Stimulated activated naive B cell treated with anti-CD40 and anti-IgM and Interleukin-4, amounts not matched to agents 10 μg/mL and 1 μg/mL and 100 μg/mL, for 72 hours (primary cell): ENCODE measurements at regions not wholly inside any gene's neighbourhood (a gene's known extent, or its start where the extent isn't known, plus 50 kb on each side); places are given as distances from the start of the nearest gene placed in this dataset.

Source experiments
- ATAC-seq, 2 donors: fragments of 150-1000 bp; cut with Tn5 transposase; replicated peaks; 2 replicates each; pipeline ENCODE4 v1.10.0; 2021; ENCODE audit warnings: moderate library complexity in 1 of 2
- DNase-seq: peaks from one replicate; pipeline ENCODE4 v3.0.0; 2021
- H3K27ac Mint-ChIP-seq: one replicate; pipeline ENCODE4 v1.8.0; 2022; ENCODE audit warnings: mild to moderate bottlenecking, mixed read lengths
- H3K27me3 Mint-ChIP-seq, 2 donors: one replicate each; pipeline ENCODE4 v1.8.0; 2022; ENCODE audit warnings: mixed read lengths in 2 of 2
- H3K36me3 Mint-ChIP-seq, 2 donors: one replicate each; pipeline ENCODE4 v1.8.0; 2022; ENCODE audit warnings: mixed read lengths in 2 of 2, mild to moderate bottlenecking in 1 of 2
- H3K4me1 Mint-ChIP-seq, 2 donors: one replicate each; pipeline ENCODE4 v1.8.0; 2022; ENCODE audit warnings: mixed read lengths in 2 of 2, mild to moderate bottlenecking in 1 of 2
- H3K4me3 Mint-ChIP-seq, 2 donors: one replicate each; pipeline ENCODE4 v1.8.0; 2022; ENCODE audit warnings: mild to moderate bottlenecking in 2 of 2, mixed read lengths in 2 of 2, moderate library complexity in 1 of 2
- H3K9me3 Mint-ChIP-seq, 2 donors: one replicate each; pipeline ENCODE4 v1.8.0; 2022; ENCODE audit warnings: mixed read lengths in 2 of 2, mild to moderate bottlenecking in 1 of 2

DNA sequence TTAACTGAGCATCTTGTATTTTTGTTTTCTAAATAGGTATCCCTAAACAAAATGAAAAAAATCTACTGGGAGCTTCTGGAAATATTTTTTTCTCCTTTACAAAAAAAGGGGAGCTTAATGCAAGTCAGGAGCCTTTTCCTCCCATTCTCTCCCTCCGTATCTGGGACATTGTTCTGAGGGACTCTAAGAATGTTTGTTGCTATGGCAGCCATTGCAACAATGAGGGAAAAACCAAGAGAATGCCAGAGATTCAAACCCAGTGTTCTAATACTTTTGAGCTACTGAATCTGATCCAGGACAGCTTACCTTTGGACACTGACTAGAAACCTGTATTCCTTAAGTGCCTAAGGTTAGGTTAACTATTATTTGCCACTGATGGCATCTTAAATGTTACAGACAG lies 485.7 kb upstream of the HS3ST1 start:
- no peak overlapping the region for H3K4me3 Mint-ChIP-seq
- H3K27ac Mint-ChIP-seq: no peak overlapping the region
- DNase-seq: no peak
- H3K4me1 Mint-ChIP-seq: no peaks in the 10 kb centered on the region
- H3K27me3 Mint-ChIP-seq: no peaks in the 10 kb centered on the region
- H3K36me3 Mint-ChIP-seq: no peaks in the 10 kb centered on the region
- H3K9me3 Mint-ChIP-seq: peaks cover 0 to 1% of the 10 kb centered on the region in 2 donors
- no peak for ATAC-seq

- Mint-ChIP-seq H3K27me3 (no peaks in the 10 kb centered on the region), H3K27ac (no peak overlapping the region), H3K36me3 (no peaks in the 10 kb centered on the region), H3K9me3 (no peaks in the 10 kb centered on the region), H3K4me3 (no peak overlapping the region), H3K4me1 (no peaks in the 10 kb centered on the region)
- DNase-seq (no peak), ATAC-seq (no peak)
Measured at GRCh38 chr4:11912886-11913285, 484.2 kb upstream of the HS3ST1 start.

DNA sequence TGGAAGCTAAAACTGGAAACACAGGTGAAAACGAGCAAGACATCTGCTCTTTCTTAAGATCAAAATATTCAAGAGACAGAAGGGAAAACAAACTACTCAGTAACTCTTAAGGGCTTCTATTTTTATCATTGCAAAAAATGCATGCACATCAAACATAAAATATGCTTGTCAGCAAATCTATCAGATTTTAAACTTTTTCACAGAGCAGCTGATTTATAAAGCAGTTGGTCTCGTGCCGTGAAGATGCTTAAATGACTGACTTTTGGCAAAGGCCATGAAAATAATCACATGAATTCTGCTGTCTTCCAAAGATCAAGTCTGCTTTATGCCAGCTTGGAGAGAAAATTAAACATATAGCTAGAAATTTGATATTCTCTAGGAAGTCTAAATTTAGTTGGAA lies 482.1 kb upstream of the HS3ST1 start:
- Mint-ChIP-seq H3K36me3 (no peaks in the 10 kb centered on the region), H3K4me3 (no peak overlapping the region), H3K27ac (no peak overlapping the region), H3K27me3 (no peaks in the 10 kb centered on the region), H3K9me3 (no peaks in the 10 kb centered on the region), H3K4me1 (no peaks in the 10 kb centered on the region)
- DNase-seq (no peak), ATAC-seq (no peak)

- no peaks in the 10 kb centered on the region for H3K4me1 Mint-ChIP-seq
- H3K4me3 Mint-ChIP-seq: no peak overlapping the region
- no peak overlapping the region for H3K27ac Mint-ChIP-seq
- no peak for ATAC-seq
- DNase-seq: no peak
- H3K9me3 Mint-ChIP-seq: no peaks in the 10 kb centered on the region
- peaks cover 0 to 4% of the 10 kb centered on the region in 2 donors for H3K27me3 Mint-ChIP-seq
- H3K36me3 Mint-ChIP-seq: no peaks in the 10 kb centered on the region
Measured at GRCh38 chr4:11908712-11909111, 480.0 kb upstream of the HS3ST1 start.

GRCh38 chr4:11908205-11908604 lies 479.5 kb upstream of the HS3ST1 start:
- Mint-ChIP-seq H3K27ac (no peak overlapping the region), H3K27me3 (peaks cover 0 to 4% of the 10 kb centered on the region in 2 donors), H3K36me3 (no peaks in the 10 kb centered on the region), H3K4me3 (no peak overlapping the region), H3K9me3 (no peaks in the 10 kb centered on the region), H3K4me1 (no peaks in the 10 kb centered on the region)
- no peak for ATAC-seq
- DNase-seq: no peak

DNA sequence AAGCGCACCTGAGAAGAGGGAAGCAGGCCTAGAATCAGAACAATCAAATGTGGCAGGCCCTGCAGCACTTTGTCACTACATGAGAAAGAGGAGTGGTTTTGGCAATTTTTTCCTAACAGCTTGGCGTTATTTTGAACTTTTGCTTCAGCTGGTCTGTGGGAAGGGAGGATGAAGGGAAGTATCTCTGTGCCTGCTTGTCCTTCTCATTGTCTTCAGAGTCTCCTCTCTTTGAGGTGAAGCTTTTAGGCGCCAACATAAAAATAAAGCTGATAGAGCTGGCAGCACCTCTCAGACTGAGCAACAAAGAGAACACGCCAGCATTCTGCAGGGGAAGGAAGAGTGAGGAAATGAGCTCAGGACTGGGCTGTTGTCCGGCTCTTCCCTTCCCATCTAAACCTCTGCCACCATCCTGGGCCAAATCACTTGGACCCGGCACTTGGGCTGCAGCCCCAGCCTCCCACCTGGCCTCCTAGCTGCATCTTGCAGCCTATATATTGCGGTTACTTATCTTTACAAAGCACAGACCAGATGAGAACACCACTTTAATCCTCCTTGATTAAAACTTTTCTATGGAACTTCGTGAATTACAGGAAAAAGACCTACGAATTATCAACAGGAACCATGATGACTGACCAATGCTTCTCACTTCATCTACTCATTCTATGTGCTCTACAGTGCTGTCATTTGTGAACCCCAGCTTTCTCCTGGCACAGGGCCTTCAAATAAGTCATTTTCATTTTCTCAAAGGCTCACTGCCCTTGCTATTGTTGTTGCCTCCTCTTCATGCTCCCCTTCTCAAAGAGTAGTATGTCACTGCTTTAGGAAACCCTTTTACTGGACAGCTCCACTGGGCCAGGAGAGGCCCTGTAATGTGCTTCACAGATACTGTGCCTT lies 476.4 kb upstream of the HS3ST1 start:
- no peak for DNase-seq
- no peaks in the 10 kb centered on the region for H3K4me1 Mint-ChIP-seq
- H3K27ac Mint-ChIP-seq: no peak overlapping the region
- no peaks in the 10 kb centered on the region for H3K36me3 Mint-ChIP-seq
- ATAC-seq: no peak
- peaks cover 0 to 4% of the 10 kb centered on the region in 2 donors for H3K27me3 Mint-ChIP-seq
- no peak overlapping the region for H3K4me3 Mint-ChIP-seq
- no peaks in the 10 kb centered on the region for H3K9me3 Mint-ChIP-seq

- no peak overlapping the region for H3K4me3 Mint-ChIP-seq
- H3K27me3 Mint-ChIP-seq: peaks cover 0 to 4% of the 10 kb centered on the region in 2 donors
- H3K4me1 Mint-ChIP-seq: no peaks in the 10 kb centered on the region
- no peaks in the 10 kb centered on the region for H3K36me3 Mint-ChIP-seq
- peaks cover under 1 to 3% of the 10 kb centered on the region in 2 donors for H3K9me3 Mint-ChIP-seq
- no peak overlapping the region for H3K27ac Mint-ChIP-seq
- ATAC-seq (no peak), DNase-seq (no peak)
Measured at GRCh38 chr4:11904117-11904535, 475.4 kb upstream of the HS3ST1 start.

- ATAC-seq: no peak
- H3K27ac Mint-ChIP-seq: no peak overlapping the region
- no peaks in the 10 kb centered on the region for H3K36me3 Mint-ChIP-seq
Measured at GRCh38 chr4:11901089-11901488, 472.4 kb upstream of the HS3ST1 start.

DNA sequence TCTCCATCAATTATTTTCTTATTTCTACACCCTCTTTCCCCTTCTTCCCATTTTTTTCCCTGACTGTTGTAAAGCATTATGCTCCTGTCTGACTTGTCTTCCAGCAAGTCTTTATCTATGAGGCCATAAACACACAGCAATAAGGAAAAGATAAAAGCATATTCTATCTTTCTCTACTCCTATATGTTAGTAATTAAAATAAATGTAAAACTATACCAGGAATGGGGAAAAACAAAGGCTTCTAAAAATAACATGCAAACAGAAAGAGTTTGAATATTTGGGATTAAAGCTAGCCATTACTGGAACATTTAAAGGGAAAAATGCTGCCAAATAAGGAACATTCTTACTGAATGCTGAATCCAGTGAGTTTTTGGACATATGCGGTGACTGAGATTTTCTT lies 471.7 kb upstream of the HS3ST1 start:
- Mint-ChIP-seq H3K4me3 (no peak overlapping the region), H3K27me3 (peaks cover 0 to under 1% of the 10 kb centered on the region in 2 donors), H3K36me3 (no peaks in the 10 kb centered on the region), H3K4me1 (no peaks in the 10 kb centered on the region), H3K9me3 (peaks cover 18 to 20% of the 10 kb centered on the region in 2 donors), H3K27ac (no peak overlapping the region)
- ATAC-seq (no peak), DNase-seq (no peak)

More at GRCh38 chr4:11901089-11901488, 472.4 kb upstream of the HS3ST1 start:
- peaks cover 0 to 4% of the 10 kb centered on the region in 2 donors for H3K27me3 Mint-ChIP-seq
- peaks cover 18 to 20% of the 10 kb centered on the region in 2 donors for H3K9me3 Mint-ChIP-seq
- no peaks in the 10 kb centered on the region for H3K4me1 Mint-ChIP-seq
- no peak for DNase-seq
- no peak overlapping the region for H3K4me3 Mint-ChIP-seq

- Mint-ChIP-seq H3K27me3 (no peaks in the 10 kb centered on the region), H3K4me1 (no peaks in the 10 kb centered on the region), H3K36me3 (no peaks in the 10 kb centered on the region), H3K4me3 (no peak overlapping the region), H3K9me3 (peaks cover 18 to 20% of the 10 kb centered on the region in 2 donors), H3K27ac (no peak overlapping the region)
- DNase-seq (no peak), ATAC-seq (no peak)
Measured at GRCh38 chr4:11898796-11899195, 470.1 kb upstream of the HS3ST1 start.

DNA sequence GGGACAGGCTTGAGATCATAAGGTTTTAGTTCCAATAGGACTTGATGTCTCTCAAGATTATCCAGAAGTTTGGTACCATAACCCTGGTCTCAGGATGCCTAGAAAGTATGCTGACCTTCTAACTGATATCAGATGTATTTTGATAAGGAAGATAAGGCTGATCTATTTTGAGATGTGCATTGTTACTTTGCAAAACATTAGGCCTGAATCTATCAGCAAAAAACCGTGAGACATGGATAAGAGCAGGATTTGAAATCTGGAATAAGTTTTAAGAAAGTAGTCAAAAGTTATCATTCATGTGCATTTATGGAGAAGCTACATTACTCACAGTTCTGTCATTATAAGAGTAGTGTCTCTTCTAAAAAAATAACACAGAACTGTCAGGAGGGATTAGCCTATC lies 467.1 kb upstream of the HS3ST1 start:
- Mint-ChIP-seq H3K27me3 (no peaks in the 10 kb centered on the region), H3K9me3 (peaks cover 18 to 20% of the 10 kb centered on the region in 2 donors), H3K36me3 (no peaks in the 10 kb centered on the region), H3K27ac (no peak overlapping the region), H3K4me1 (no peaks in the 10 kb centered on the region), H3K4me3 (no peak overlapping the region)
- DNase-seq (no peak), ATAC-seq (no peak)

GRCh38 chr4:11894977-11895376 lies 466.3 kb upstream of the HS3ST1 start:
- DNase-seq (no peak), ATAC-seq (no peak)
- no peak overlapping the region for H3K27ac Mint-ChIP-seq
- H3K9me3 Mint-ChIP-seq: peaks cover 18 to 20% of the 10 kb centered on the region in 2 donors
- H3K4me1 Mint-ChIP-seq: no peaks in the 10 kb centered on the region
- no peak overlapping the region for H3K4me3 Mint-ChIP-seq
- H3K36me3 Mint-ChIP-seq: no peaks in the 10 kb centered on the region
- H3K27me3 Mint-ChIP-seq: no peaks in the 10 kb centered on the region

GRCh38 chr4:11894221-11894620 lies 465.5 kb upstream of the HS3ST1 start:
- H3K27me3 Mint-ChIP-seq: no peaks in the 10 kb centered on the region
- peaks cover 16 to 20% of the 10 kb centered on the region in 2 donors for H3K9me3 Mint-ChIP-seq
- H3K36me3 Mint-ChIP-seq: no peaks in the 10 kb centered on the region
- H3K4me1 Mint-ChIP-seq: no peaks in the 10 kb centered on the region
- no peak overlapping the region for H3K27ac Mint-ChIP-seq
- H3K4me3 Mint-ChIP-seq: no peak overlapping the region
- DNase-seq (no peak), ATAC-seq (no peak)

GRCh38 chr4:11889099-11889498 lies 460.4 kb upstream of the HS3ST1 start:
- no peak overlapping the region for H3K4me3 Mint-ChIP-seq
- H3K27ac Mint-ChIP-seq: no peak overlapping the region
- no peaks in the 10 kb centered on the region for H3K4me1 Mint-ChIP-seq
- DNase-seq: no peak
- peaks cover 0 to 6% of the 10 kb centered on the region in 2 donors for H3K27me3 Mint-ChIP-seq
- H3K9me3 Mint-ChIP-seq: peaks cover 0 to 4% of the 10 kb centered on the region in 2 donors
- no peak for ATAC-seq
- no peaks in the 10 kb centered on the region for H3K36me3 Mint-ChIP-seq

GRCh38 chr4:11881947-11882346 lies 453.3 kb upstream of the HS3ST1 start:
- H3K9me3 Mint-ChIP-seq: peaks cover 2 to 5% of the 10 kb centered on the region in 2 donors
- H3K4me3 Mint-ChIP-seq: no peak overlapping the region
- ATAC-seq (no peak), DNase-seq (no peak)
- H3K4me1 Mint-ChIP-seq: no peaks in the 10 kb centered on the region
- no peaks in the 10 kb centered on the region for H3K36me3 Mint-ChIP-seq
- peaks cover 0 to 9% of the 10 kb centered on the region in 2 donors for H3K27me3 Mint-ChIP-seq
- H3K27ac Mint-ChIP-seq: no peak overlapping the region
